ENCODE measurements at regions not wholly inside any gene's neighbourhood (a gene's known extent, or its start where the extent isn't known, plus 50 kb on each side); places are given as distances from the start of the nearest gene placed in this dataset.

DNA sequence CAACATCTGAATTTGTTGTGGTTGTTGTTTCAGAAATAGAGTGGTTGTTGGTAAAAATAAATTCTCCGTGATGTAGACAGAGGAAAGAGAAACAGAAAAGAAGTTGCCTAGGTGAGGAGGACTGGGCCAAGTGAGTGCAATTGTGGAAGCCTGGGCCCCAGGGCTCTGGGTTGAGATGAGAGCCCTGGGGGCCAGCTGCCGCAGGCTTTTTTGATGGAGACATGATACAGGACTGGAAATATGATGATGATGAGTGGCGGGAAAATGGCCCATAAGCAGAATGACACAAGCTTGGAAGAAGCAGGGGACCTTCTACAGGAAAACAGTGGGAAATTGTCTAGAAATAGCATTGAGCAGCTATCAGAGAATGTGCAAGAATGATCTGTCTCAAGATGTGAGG, 181.8 kb downstream of the TDRD15 start:
- whole genome bisulfite sequencing, 3 donors: 97 to 98% (median 98%) methylated on average over 3 of the region's 3 CpGs
- H3K36me3 ChIP-seq: no peaks in the 10 kb centered on the region
- intact Hi-C loops (cut with DNase I): no loop called here
- no peaks in the 10 kb centered on the region for H3K4me1 ChIP-seq (ENCODE audit: insufficient read depth)
- no peaks in the 10 kb centered on the region for H3K9me3 ChIP-seq
- H3K27ac ChIP-seq: no peak overlapping the region
- H3K4me3 ChIP-seq: no peak overlapping the region
- H3K27me3 ChIP-seq: no peaks in the 10 kb centered on the region
- no peak for DNase-seq
- TF ChIP-seq POLR2A (IDR thresholded peaks at IDR 0.05): no peak
- TF ChIP-seq, protein P1, sequence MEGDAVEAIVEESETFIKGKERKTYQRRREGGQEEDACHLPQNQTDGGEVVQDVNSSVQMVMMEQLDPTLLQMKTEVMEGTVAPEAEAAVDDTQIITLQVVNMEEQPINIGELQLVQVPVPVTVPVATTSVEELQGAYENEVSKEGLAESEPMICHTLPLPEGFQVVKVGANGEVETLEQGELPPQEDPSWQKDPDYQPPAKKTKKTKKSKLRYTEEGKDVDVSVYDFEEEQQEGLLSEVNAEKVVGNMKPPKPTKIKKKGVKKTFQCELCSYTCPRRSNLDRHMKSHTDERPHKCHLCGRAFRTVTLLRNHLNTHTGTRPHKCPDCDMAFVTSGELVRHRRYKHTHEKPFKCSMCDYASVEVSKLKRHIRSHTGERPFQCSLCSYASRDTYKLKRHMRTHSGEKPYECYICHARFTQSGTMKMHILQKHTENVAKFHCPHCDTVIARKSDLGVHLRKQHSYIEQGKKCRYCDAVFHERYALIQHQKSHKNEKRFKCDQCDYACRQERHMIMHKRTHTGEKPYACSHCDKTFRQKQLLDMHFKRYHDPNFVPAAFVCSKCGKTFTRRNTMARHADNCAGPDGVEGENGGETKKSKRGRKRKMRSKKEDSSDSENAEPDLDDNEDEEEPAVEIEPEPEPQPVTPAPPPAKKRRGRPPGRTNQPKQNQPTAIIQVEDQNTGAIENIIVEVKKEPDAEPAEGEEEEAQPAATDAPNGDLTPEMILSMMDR (IDR thresholded peaks at IDR 0.05): no peak
- no peak for TF ChIP-seq EP300 (IDR thresholded peaks at IDR 0.05)

DNA sequence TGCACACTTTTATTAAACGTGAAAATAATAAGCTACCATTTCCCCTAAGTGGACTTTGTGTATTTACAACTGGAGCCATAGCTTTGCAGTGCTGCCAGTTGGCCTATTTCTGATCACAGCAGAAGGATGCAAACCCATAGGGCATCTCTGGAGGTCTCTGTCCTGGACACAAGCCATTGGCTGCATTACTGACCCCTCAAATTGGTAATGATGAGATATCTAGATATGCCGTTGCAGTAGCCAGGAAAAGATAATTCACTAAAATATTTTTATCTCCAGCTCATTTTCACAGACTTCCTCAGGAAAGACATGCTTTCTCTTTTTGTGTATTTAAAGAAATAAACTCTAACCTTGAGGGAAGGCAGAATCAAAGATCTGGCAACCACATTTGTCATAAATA, 182.5 kb downstream of the TDRD15 start:
- Histone ChIP-seq H3K27ac (no peak overlapping the region), H3K36me3 (no peaks in the 10 kb centered on the region), H3K27me3 (no peaks in the 10 kb centered on the region), H3K9me3 (no peaks in the 10 kb centered on the region), H3K4me3 (no peak overlapping the region), H3K4me1 (ENCODE audit: insufficient read depth) (no peaks in the 10 kb centered on the region)
- DNase-seq: no peak
- TF ChIP-seq POLR2A (IDR thresholded peaks at IDR 0.05): no peak
- TF ChIP-seq, protein P1 (IDR thresholded peaks at IDR 0.05): no peak
- no peak for TF ChIP-seq EP300 (IDR thresholded peaks at IDR 0.05)
- intact Hi-C loops (cut with DNase I): no loop called here
- 37 to 48% (median 43%) methylated on average over 2 of the region's 2 CpGs for WGBS, 3 donors

DNA sequence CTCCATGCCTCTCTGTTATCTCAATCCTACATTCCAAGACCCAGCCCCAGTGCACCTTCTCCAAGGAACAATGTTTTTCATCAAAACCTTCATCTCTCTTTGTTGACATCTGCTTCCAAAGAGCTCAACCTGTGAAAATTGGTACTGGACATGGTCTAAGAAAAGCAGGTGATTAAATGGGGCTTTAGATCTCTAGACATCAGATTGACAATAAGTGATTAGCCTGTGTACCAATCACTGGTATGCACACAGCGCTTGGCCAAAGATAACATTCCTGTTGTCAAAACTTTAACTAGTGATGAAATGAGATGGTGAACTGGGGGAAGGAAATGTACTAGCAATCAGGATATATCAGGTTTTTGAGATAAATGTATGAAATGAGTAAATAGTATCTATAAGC, 183.3 kb downstream of the TDRD15 start:
- Histone ChIP-seq H3K9me3 (no peaks in the 10 kb centered on the region), H3K27ac (no peak overlapping the region), H3K27me3 (no peaks in the 10 kb centered on the region), H3K36me3 (no peaks in the 10 kb centered on the region), H3K4me3 (no peak overlapping the region), H3K4me1 (ENCODE audit: insufficient read depth) (no peaks in the 10 kb centered on the region)
- no peak for DNase-seq
- intact Hi-C loops (cut with DNase I): no loop called here
- WGBS, 3 donors: 85 to 92% (median 87%) methylated on average over 1 of the region's 1 CpG
- TF ChIP-seq POLR2A (IDR thresholded peaks at IDR 0.05) (no peak), EP300 (IDR thresholded peaks at IDR 0.05) (no peak)
- TF ChIP-seq, protein P1 (IDR thresholded peaks at IDR 0.05): no peak

DNA sequence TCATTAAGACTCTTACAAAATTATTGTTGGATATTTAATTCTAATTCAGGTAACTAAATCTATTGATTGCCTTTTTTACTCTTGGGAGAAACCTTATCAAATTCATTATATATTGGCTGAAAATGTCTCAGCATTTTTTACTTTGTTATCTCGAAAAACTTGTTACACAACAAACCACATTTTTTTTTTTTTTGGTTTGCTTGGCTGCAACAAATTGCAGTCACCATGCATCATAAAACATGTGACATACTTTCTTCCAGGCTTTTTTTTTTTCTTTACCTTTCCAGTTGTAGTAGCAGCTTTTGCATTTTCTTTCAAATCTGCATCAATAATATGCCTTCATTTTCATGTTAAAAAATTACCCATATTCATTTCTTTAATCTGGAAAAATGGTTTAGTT, 186.7 kb downstream of the TDRD15 start:
- no peak for DNase-seq
- H3K27ac ChIP-seq: no peak overlapping the region
- no peak for TF ChIP-seq EP300 (IDR thresholded peaks at IDR 0.05)
- TF ChIP-seq, protein P1 (IDR thresholded peaks at IDR 0.05): no peak
- TF ChIP-seq POLR2A (IDR thresholded peaks at IDR 0.05): no peak
- WGBS, 3 donors: 56 to 58% (median 57%) methylated on average over 1 of the region's 1 CpG
- H3K4me1 ChIP-seq (ENCODE audit: insufficient read depth): peaks cover 2% of the 10 kb centered on the region
- no peaks in the 10 kb centered on the region for H3K27me3 ChIP-seq
- intact Hi-C loops (cut with DNase I): loop anchor here in 2 of 4 donors (10.0 kb wide), 2 partner anchors 136 to 266 kb away; partner anchors contain the start of gene APOB (in 1 of the 2)
- H3K36me3 ChIP-seq: no peaks in the 10 kb centered on the region
- no peak overlapping the region for H3K4me3 ChIP-seq
- no peaks in the 10 kb centered on the region for H3K9me3 ChIP-seq

All from ovary (tissue), 7 donors.